ENCODE measurements at regions not wholly inside any gene's neighbourhood (a gene's known extent, or its start where the extent isn't known, plus 50 kb on each side); places are given as distances from the start of the nearest gene placed in this dataset.

GRCh38 chr4:22336822-22337221 is 179.0 kb downstream of the ADGRA3 start:
- no peak for DNase-seq

GRCh38 chr4:22334155-22334554 is 181.7 kb downstream of the ADGRA3 start:
- DNase-seq = no peak

GRCh38 chr4:22324422-22324821 is 191.4 kb downstream of the ADGRA3 start:
- no peak for DNase-seq

GRCh38 chr4:22323691-22324090 is 192.2 kb downstream of the ADGRA3 start:
- no peak for DNase-seq

GRCh38 chr4:22322996-22323395 is 192.9 kb downstream of the ADGRA3 start:
- no peak for DNase-seq

GRCh38 chr4:22315628-22316027 is 200.2 kb downstream of the ADGRA3 start:
- DNase-seq = no peak

- no peak for DNase-seq
Observed at GRCh38 chr4:22313976-22314375, 201.9 kb downstream of the ADGRA3 start.

- no peak for DNase-seq
Observed at GRCh38 chr4:22312113-22312512, 203.8 kb downstream of the ADGRA3 start.

- DNase-seq = no peak
Observed at GRCh38 chr4:22301253-22301652, 214.6 kb downstream of the ADGRA3 start.

- DNase-seq = no peak
Observed at GRCh38 chr4:22299678-22300077, 216.2 kb downstream of the ADGRA3 start.

GRCh38 chr4:22287631-22288030 is 228.2 kb downstream of the ADGRA3 start:
- no peak for DNase-seq

- no peak for DNase-seq
Observed at GRCh38 chr4:22268350-22269025, 247.4 kb downstream of the ADGRA3 start.

GRCh38 chr4:22264261-22264660 is 251.6 kb downstream of the ADGRA3 start:
- DNase-seq = no peak

GRCh38 chr4:22253431-22253830 is 262.4 kb downstream of the ADGRA3 start:
- no peak for DNase-seq

GRCh38 chr4:22246847-22247246 is 269.0 kb downstream of the ADGRA3 start:
- no peak for DNase-seq

- no peak for DNase-seq
Observed at GRCh38 chr4:22245294-22245693, 270.6 kb downstream of the ADGRA3 start.

- DNase-seq = no peak
Observed at GRCh38 chr4:22241415-22241814, 274.5 kb downstream of the ADGRA3 start.

GRCh38 chr4:22240814-22241213 is 275.1 kb downstream of the ADGRA3 start:
- no peak for DNase-seq

- no peak for DNase-seq
Observed at GRCh38 chr4:22238742-22239141, 277.1 kb downstream of the ADGRA3 start.

- DNase-seq = no peak
Observed at GRCh38 chr4:22237846-22238494, 277.9 kb downstream of the ADGRA3 start.

- peak; percentile 5 for DNase-seq
Observed at GRCh38 chr4:22237155-22237751, 278.6 kb downstream of the ADGRA3 start.

- DNase-seq = no peak
Observed at GRCh38 chr4:22235698-22236097, 280.2 kb downstream of the ADGRA3 start.

GRCh38 chr4:22233230-22233629 is 282.6 kb downstream of the ADGRA3 start:
- DNase-seq = no peak

GRCh38 chr4:22220965-22221364 is 272.4 kb upstream of the KCNIP4 start:
- DNase-seq = no peak
